ENCODE measurements at regions not wholly inside any gene's neighbourhood (a gene's known extent, or its start where the extent isn't known, plus 50 kb on each side); places are given as distances from the start of the nearest gene placed in this dataset.
"Not testable (repeated sequence)": the region's sequence is repeated elsewhere in the genome, so short reads cannot be mapped to it uniquely, and the experiment has no call there.

DNA sequence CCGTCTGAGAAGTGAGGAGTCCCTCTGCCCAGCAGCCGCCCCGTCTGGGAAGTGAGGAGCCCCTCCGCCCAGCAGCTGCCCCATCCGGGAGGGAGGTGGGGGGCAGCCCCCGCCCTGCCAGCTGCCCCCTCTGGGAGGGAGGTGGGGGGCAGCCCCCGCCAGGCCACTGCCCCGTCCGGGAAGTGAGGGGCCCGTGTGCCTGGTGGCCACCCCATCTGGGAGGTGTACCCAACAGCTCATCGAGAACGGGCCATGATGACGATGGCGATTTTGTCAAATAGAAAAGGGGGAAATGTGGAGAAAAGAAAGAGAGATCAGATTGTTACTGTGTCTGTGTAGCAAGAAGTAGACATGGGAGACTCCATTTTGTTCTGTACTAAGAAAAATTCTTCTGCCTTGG, 208.8 kb downstream of the KDM5D start:
- not testable (repeated sequence) for DNase-seq

DNA sequence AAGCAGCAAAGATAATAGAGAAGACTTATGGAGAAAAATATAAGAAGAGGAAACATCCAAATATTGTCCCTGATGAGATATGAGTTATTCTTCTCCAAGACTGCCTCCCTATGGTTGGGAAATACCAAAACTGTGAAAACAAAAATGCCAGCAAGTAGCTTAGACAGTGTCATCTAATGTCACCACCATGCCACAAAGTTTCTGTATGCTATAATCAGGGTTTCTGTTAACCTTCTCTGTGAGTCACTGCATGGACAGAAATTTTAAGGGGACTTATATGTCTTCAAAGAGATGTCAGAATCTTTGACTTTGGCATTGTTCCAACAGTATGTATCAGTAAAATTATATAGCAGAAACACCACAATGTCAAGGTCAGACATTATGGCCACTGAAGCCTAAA, 222.6 kb downstream of the KDM5D start:
- DNase-seq, result no peak

DNA sequence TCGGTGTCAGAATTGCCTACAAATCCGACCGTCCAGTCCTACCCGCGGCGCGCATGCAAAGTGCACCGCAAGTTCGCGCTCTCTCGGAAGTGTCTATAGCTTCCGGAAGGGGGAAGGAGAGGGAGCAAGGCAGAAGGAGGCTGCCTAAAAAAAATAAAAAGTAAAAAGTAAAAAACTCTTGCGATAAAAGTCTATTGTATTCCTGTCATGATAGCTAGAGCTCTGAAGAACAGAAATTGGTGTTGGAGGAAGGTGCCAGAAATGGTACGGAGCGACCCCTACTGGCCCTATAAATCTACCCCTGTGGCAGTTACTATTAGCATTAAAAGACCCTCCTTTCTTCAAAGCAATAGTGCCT, 241.5 kb downstream of the KDM5D start:
- no peak for DNase-seq

- no peak for DNase-seq
Observed at GRCh38 chrY:19502169-19503091, 242.1 kb downstream of the KDM5D start.

DNA sequence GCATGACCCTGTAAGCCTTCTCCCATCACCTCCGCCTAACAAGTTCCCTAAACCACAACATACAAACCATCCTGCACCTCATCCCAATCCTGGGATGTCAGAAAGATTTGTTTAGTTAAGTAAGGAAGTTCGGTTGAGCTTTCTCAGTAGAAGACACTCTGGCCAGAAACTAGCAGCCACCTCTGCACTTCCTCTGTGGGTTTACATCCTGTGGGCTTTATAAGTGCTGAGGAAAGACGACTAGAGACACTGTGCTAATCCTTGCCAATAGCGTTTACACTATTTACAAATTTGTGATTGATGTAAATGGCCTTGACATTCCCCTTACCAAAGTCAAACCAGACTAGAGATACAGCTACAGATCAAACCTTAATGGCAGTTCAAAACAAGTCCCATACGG, 246.0 kb downstream of the KDM5D start:
- DNase-seq, result no peak

GRCh38 chrY:19487494-19487893, 257.0 kb downstream of the KDM5D start:
- DNase-seq, result no peak

- no peak for DNase-seq
Observed at GRCh38 chrY:19484997-19485396, 259.5 kb downstream of the KDM5D start.

- no peak for DNase-seq
Observed at GRCh38 chrY:19479141-19479540, 265.4 kb downstream of the KDM5D start.

GRCh38 chrY:19477959-19478358, 266.6 kb downstream of the KDM5D start:
- DNase-seq, result no peak

- no peak for DNase-seq
Observed at GRCh38 chrY:19465809-19466208, 278.7 kb downstream of the KDM5D start.

DNA sequence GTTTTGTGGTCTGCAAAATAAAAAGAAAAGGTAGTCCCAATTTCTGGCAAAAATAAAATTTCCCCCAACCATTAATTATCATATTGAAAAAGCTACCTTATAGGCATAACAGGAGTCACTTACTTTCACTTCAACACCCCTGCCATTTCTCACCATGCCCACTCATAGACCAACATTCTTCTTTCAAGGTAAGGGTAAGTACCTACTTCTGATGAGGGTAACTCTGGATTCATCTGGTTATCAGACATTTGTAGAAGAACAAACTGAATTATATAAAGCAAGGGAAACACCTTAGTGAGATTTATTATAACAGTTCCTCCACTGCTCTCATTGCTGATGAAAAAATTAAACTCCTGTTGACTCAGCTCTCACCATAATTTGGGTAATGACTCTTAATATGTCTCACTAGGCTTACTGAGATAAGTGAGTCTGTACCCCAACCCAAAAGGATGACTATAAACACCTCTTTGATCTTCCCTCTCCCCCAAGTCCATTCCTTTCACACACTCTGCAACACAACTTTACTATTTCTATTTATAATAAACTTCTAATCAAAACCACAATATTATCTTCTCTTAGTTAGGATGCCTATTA, 287.6 kb downstream of the KDM5D start:
- DNase-seq, result no peak

- peak; percentile 14 for DNase-seq
Observed at GRCh38 chrY:19433059-19433458, 311.5 kb downstream of the KDM5D start.

GRCh38 chrY:19427736-19428518, 316.6 kb downstream of the KDM5D start:
- DNase-seq, result no peak

DNA sequence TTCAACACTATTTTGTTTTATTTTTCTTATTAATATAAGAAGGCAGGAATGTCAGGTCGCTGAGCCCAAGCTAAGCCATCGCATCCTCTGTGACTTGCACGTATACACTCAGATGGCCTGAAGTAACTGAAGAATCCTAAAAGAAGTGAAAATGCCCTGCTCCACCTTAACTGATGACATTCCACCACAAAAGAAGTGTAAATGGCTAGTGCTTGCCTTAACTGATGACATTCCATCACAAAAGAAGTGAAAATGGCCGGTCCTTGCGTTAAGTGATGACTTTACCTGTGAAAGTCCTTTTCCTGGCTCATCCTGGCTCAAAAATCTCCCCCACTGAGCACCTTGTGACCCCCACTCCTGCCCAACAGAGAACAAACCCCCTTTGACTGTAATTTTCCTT, 317.3 kb downstream of the KDM5D start:
- DNase-seq, result not testable (repeated sequence)

GRCh38 chrY:19410980-19411766, 333.4 kb downstream of the KDM5D start:
- no peak for DNase-seq

DNA sequence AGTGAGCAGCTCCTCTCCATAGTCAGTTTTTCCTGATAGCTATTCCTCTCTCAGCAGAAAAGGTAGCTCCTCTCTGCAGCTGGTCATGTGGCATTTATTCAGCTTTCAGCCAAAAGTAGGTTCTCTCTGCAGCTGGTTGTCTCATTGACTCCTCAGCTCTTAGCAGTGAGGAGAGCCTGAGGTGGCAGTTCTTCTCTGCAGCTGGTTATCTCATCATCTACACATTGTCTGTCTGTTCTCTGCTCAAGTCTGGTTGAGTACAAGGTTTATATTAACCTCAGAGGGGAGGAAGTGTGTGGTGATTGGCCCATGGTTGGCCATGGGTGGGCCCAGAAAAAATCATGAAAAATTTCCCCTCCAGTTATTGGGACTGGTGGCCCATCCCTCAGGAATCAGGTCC, 338.3 kb downstream of the KDM5D start:
- no peak for DNase-seq

DNA sequence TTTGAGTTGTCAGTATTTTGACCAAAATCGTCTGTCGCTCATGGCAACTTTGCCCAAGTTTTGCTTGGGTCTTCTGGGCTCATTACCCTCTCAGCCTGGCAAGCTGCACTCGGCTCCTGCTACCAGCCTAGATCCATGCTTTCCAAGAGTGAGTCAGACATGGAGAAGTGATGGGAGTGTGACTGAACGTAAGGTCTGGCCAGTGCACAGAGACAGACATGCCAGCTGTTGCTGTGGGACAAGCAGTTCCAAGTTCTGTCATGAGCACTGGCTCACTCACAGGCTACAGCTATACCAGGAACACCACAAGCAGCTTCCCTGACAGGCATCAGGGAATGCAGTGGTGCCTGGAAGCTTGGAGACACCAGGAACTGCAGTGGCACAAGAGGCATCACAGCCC, 338.9 kb downstream of the KDM5D start:
- no peak for DNase-seq

DNA sequence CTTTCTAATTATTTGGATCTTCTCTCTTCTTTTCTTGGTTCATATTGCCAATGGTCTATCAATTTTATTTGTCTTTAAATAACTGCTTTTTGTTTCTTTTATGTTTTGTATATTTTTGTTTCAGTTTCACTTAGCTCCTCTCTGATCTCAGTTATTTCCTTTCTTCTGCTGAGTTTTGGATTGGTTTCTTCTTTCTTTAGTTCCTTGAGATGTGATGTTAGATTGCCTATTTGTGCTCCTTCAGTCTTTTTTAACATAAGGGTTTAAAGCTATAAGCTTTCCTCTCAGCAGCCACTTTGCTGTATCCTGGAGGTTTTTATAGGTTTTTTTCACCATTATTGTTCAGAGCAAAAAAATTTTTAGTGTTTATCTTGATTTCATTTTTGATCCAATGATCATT, 351.6 kb downstream of the KDM5D start:
- no peak for DNase-seq

- DNase-seq, result no peak
Observed at GRCh38 chrY:19391922-19392321, 352.6 kb downstream of the KDM5D start.

DNA sequence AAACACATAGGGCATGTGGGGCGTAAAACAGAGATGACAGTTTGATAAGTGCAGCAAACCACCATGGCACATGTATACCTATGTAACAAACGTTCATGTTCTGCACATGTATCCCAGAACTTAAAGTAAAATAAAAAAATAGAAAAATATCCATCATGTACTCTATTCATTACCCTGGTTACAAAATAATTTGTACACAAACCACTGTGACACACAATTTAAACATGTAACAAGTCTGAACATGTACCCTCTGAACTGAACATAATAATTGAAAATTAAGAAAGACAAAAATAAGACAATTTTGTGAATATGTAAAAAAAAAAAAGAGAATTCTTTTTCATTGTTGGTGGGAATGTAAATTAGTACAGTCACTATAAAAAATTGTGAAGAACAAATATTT, 379.2 kb downstream of the KDM5D start:
- no peak for DNase-seq

DNA sequence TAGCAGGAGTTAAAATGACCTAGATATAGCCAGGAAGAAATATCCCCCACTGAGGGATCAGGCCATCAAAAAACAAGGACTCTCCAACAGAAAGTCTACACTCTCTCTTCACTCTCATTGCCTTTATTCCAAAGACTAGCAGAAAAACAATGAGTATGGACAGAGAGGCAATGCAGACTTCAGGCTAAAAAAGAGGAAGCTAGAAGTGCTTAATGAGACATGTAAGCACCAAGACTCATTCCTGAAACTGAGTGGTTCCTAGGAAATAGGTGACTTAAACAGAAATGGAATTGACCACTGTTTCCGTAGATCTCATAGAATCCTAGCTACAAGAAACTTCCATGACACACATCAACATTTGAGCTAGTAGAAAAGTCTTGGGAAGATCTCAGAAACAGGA, 387.3 kb downstream of the KDM5D start:
- no peak for DNase-seq

DNA sequence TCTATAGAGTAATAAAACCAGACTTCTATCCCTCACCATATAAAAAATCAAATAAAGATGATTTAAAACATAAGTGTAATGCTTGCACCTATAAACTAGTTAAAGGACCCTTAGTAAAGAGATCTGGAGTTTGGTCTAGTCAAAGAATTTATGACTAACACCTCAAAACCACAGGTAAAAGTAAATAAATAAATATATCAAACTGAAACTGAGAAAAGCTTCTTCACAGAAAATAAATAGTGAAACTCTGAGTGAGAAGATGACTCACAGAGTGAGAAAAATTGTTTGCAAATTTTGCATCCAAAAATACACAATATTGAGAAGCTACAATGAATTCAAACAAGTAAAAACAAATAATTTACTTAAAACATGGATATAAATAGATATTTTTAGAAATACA, 387.8 kb downstream of the KDM5D start:
- DNase-seq, result no peak

DNA sequence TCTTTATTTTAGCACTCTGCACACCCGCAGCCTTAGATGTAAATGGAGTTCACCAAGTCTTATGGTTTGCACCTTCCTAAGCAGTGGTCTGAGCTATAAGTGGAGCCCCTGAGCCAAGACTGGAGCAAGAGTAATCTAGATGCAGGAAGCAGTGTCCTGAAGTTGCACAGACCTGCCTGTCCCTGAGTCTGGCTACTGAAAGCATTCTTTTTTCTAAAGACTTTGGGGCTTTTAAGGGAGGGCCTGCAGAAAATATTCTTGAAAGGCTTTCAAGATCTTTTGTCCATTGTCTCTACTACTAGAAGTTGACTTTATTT, 389.7 kb downstream of the KDM5D start:
- DNase-seq, result no peak
